GM19395 (cell line): ENCODE measurements at regions not wholly inside any gene's neighbourhood (a gene's known extent, or its start where the extent isn't known, plus 50 kb on each side); places are given as distances from the start of the nearest gene placed in this dataset.

Source experiments
- ATAC-seq: cut with Tn5 transposase; IDR thresholded peaks from one replicate; pipeline ENCODE4 v1.9.1; 2021; ENCODE audit warnings: mild to moderate bottlenecking, moderate library complexity; ENCODE audit not compliant: unreplicated experiment

DNA sequence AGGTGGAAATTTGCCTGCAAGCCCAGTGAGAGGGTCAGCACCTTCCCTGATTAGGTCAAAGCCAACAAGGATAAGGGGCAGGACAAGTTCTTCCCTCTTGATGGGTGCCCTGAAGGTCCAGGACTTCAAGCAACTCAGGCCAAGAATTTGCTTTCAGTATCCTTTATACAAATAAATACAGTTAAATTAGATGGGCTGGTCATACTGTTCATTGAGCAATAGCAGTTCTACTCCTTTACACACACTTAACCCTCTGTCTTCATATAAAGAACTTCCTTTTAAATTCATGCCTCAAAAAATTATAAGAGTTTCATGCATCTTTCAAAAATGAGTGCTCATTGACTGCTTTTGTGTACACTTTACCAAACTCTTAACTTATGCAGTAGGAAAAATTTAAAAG is 392.0 kb downstream of the SPRY1 start:
- ATAC-seq: no peak

DNA sequence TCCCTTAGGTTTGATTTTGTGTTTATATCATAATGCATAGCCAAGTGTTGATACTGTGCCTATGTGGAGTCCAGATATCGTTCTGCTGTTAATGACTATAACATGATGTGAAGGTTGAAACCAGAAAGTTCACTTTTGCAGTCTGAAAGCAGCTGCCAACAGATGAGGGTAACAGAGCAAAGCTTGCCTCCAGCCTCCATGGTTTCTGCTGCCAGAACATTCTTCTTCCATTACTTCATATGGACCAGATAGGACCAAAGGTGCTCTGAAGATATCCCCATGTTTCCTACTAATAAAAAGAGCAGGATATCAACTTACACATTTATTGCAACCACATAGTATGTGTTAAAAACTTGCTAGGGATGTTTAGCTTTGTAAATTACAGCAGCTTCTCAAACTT is 394.1 kb downstream of the SPRY1 start:
- ATAC-seq: no peak

DNA sequence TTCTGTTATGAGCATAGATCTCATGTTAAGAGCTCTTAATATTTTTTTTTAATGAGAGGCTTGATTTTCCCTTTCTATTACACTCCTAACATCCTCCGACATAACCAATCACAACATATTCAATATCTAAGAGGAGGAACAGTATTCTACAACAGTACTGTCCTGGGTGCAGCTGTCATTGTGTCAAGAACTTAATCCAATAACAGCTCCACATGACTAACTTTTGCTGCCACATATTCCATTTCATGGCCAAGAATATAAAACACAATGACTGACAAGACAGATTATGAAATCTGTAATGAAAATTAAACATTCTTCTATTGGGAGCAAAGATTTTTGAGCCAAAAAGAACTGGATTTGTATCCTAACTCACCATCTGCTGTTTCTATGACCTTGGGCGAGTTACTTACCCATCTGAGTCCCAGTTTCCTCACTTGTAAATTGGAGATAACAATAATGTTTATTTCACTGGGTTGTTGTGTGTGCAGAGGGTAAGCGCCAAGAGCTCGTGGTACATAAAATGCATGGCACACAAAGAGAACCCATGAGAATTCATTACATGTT is 405.6 kb downstream of the SPRY1 start:
- ATAC-seq: no peak

DNA sequence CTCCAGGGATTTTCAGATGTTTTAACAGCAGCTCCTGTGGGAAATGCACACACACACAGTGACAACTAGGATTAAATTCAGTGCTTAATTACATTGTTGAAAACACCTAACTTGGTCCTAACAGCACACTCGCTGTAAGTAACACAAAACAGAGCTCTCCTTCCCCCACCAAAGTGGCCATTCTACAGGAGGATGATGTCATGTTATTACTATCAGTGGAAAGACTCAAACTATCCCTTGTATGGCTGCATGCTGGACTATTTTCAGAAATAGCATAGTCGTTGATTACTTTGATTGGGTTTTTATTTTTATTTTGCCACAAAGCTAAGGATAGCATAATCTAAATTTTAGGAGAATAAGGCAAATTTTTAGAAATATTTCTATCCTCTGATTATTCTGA is 406.3 kb downstream of the SPRY1 start:
- ATAC-seq: no peak

DNA sequence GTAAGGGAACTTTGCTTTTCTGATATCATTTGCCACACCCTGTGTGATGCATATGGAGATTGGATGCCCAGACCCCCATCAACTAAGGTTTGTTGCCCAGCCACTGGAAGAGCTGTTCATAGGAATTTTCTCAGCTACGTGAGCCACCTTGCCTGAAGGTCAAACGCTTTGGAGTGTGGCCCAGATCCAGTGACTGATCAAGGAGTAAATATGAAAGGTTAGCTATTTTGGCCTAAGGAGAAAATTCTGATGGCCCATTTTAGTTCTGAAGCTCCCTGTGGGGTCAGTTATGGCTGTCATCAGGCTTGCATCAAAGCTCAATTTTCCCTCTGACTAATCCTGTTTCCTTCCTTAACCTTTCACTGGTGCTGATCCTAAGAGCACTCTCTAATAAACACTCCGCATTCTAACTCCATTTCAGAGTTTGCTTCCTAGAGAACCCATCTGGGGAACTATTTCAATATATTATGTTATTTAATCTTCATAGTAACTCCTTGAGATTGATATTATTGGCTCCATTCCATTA is 407.7 kb downstream of the SPRY1 start:
- ATAC-seq: no peak

DNA sequence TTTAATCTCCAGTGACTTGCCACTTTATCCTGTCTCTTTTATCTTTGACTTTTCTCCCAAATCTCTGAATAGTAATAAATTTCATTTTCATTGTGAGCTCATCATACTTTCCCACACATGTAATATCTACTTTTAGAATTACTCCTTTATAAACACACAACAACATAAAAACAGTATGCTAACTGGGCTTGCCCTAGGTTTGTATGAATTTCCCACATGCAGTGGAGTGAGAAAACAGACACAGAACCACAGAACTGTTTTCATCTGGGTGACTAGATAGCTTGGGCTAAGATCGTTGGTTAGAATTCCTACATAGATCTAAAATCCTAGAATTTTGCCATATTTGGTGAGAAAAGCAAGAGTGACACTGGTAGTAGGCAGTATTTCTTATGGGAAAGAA is 409.5 kb downstream of the SPRY1 start:
- ATAC-seq: no peak

DNA sequence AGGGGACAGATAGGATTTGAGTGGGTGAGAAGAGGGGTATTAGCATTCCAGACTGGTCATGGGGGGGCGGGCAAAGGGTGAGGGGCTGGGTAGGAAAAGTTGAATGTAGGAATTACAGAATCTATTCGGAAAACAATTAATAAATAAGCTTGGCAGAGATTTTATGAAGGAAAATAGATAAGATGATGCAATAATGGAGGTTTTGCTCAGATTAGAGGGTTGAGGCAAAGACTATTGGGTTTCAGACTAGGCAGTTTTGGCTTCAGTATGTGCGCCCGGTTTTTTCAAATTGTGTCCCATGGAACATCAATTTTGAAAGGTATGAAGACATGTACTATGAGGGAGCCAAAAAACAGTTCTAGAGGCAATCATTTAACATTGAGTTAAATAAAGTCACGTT is 410.6 kb downstream of the SPRY1 start:
- no peak for ATAC-seq

DNA sequence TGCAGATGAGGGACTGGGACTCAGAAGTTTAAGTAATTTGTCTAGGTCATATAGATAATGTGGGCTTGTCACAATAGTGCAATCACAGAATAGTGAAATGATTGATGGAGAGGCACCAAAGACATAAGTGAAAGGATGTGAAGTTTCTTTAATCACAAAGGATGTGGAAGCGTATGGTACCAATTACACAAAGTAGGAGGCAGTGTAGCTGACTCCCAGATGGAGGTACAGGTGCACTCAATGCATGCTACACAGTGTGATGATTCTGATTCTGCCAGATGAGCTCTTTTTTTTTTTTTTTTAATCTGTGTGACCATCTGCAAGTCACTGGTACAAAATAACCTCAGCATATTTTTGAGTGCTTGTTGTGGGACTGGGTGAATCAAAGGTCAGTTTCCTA is 411.3 kb downstream of the SPRY1 start:
- no peak for ATAC-seq

DNA sequence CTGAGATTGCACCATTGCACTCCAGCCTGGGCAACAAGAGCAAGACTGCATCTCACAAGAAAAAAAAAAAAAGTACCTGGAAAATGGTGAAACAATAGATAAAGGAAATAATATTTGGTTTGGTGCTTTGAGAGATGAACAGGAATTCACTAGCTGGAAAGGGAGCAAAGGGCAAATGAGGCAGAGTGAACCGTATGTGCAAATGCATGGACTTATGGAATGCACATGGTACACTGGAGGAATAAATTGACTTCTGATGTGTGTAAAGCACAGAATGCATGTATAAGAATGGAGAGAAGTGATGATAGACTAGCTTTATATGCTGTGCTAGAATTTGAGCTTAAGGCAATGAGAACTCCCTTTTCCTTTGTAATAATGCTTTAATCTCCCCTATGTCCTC is 413.3 kb downstream of the SPRY1 start:
- no peak for ATAC-seq

DNA sequence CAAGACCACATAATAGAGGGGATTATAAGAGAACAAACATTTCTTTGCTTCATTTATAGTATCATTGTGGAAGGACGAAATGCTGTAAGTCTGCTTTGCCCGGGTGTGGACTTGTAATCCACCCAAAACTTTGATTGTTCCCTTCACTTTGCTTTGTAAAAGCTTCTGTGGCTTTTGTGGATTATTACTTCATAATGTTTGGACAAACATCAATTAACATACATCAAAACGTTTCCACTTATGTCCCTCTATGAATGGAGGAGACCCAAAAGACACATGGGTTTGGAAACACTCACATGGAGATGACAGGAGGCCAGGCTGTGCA is 415.4 kb downstream of the SPRY1 start:
- peak; percentile 10 for ATAC-seq

DNA sequence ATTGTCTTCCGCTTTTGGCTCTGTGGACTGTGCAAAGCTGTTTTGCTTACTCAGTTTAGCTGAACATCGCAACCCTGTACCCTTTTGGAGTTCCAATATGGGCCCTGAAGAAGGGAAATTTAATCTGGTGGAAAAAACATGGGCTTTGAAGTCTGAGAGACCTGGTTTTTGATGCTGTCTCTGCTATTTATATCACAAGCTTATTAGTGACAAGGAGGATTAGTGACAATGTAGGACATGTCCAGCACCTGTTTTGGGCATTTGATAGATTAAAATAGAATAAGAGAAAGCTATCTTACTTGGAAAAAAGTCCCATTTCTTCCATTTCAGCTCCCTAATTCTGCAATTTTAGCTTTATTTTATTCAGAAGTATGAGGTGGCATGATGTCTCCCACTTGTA is 417.3 kb downstream of the SPRY1 start:
- no peak for ATAC-seq

DNA sequence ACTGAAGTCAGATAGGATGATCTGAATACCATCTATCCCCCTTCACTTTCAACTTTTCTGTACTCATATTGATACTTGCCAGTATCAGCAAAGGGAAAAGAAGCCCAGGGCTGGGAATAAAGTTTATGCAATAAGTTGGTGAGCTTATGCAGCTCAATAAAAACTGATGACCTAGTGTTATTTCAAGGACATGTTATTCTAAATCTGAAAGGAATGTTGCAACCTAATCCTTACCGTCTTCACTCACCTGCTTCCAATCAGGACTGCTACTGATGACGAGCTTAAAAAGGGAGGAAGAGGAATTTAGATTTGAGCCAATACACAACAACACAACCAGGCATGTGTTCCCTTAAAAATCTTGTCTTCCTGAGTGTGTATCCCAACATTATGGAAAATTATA is 419.9 kb downstream of the SPRY1 start:
- no peak for ATAC-seq

DNA sequence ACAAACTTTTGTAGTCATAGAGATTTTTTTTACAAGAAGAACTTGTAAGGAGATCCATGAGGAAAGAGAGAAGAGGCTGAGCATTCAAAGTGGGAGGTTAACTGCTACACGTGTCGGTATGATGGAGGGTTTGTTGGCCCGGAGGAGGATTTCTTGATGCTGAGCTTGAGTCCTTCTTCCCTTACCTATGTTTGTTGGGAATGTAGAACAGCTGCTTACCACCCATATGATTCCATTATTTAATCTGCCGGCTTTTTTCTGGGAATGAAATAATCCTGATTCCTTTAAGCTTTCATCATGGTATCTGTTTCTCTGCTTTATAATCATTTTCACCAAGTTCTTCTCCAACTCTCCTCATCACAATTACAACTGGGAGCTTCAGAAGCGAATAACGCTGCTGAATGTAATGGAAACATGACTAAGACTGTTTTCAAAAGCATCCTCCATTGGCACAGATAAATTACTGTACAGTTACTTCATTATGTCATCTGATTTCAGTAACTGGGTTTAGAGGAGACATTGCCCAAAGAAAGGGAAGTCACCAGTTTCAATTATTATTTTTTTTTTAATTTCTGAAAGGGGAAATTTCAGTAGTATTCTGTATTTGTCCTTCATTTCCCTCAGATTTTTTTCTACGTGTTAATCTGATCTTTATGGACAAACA is 420.6 kb downstream of the SPRY1 start:
- no peak for ATAC-seq

DNA sequence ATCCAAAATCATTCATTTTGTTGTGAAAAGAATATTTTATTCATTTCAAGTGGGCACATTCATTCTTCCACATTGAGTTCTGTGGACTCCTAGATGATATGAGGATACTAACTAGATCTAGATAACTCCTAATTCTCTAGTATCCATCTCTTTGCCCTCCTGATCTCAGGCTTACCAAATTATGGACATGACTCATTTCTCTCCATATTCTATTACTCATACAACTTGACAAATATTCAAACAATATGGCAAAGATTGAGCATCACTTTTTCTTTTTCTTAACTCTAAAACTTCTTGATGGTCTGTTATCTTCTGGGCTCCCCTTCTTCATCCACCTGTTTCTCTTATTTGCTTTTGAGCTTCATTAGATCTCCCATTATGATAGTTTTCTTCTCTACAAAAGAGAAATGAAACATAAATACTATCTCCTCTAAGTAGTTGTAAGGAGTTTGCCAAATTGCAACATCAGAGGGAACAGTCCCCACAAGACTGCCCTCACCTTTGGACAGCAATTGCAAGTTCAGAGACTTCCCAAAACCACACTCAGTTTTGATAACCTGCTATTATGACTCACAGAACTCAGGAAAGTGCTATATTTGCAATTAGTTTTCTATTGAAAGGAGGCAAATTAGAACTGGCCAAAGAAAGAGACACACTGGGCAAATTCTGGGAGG is 422.9 kb downstream of the SPRY1 start:
- no peak for ATAC-seq

DNA sequence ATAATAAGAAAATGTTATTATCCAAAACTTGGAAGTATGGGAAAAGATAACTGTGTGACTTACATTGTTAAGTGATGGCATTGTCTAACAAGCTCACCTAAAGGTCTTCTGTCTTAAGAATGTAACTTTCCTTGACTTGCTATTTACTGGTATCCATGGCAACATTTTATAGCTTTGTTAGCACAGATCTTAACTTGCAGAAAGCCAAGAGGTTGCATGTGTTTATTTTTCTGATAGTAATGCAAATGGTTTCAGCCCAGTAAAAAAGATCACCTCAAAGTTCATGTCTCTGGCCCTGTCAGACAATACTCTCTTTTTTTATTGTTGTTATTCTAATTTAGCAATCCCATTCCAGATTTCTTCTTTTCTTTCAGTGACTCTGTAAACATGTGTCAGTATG is 425.3 kb downstream of the SPRY1 start:
- no peak for ATAC-seq

DNA sequence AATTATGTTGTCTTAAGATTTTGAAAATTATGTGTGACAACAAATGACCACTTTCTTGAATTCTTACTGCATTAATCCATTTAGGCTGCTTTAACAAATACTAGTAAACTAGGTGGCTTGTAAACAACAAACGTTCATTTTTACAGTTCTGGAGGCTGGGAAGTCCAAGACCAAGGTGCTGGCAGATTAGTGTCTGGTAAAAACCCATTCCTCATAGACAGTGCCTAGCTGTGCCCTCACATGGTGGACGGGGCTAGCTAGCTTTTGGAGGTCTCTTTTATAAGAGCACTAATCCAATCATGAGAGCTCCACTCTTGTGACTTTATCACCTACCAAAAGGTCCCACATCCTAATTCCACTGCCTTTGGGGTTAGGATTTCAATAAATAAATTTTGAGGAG is 425.8 kb downstream of the SPRY1 start:
- ATAC-seq: no peak

DNA sequence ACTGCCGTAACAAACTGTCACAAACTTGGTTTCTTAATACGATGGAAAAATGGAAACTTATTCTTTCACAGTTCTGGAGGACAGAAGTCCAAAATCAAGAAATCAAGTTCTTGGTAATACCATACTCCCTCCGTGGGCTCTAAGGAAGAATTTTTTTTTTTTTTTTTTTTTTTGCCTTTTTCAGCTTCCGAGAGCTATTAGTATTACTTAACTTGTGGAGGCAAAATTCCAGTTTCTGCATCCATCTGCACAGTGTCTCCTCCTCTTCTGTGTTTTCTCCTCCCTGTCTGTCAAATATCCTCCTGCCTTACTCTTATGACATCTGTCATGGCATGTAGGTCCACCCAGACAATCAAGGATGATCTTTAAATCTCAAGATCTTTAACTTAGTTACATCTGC is 426.6 kb downstream of the SPRY1 start:
- ATAC-seq: no peak

DNA sequence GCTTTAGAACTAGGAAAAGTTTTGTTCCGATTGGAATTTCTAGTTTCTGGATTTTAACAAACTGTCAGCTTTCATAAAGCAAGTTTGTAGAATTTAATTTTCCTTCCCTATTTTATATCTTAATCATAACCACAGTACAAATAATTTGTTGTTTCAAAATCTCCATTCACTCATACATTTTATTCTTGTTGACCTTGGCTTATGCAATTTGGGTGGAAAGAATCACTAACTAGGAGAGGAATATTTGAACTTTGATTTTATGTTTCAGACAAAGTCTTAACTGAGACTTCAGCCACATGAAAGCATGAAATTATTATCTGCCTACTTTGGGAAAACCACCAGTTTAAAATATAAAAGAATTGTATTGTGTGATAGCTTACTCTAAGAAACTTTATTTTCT is 427.9 kb downstream of the SPRY1 start:
- ATAC-seq: no peak

DNA sequence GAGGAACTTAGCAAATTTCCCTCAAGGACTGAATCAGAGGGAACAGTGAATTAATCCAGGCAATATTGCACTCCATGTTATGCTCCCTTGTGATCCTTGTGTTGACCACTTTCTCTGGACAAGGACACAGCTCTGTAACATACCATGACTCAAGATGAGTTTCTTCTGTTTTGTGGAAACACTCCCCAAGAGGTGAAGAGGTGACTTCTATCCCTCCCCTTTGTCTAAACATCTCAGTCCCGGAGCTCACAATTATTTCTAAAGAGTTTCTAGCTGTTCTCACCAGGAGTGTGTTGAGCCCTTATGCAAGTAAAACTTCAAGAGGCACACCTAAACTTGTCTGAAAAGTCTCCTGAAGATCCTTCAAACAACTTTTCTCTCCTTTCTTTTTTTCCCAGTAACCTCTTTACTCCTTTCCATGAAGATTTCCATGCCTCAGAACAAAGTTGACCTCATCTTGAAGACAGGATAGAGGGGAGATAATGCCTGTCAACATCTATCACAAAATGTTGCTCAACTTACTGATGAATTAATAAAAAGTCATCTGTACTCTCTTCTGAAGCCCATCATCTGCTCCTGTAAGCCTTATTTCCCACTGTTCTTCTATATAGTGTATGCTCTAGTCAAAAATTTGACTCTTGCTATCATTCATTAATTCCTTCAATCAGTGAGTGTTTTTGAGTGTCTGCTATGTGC is 429.1 kb downstream of the SPRY1 start:
- ATAC-seq: no peak

DNA sequence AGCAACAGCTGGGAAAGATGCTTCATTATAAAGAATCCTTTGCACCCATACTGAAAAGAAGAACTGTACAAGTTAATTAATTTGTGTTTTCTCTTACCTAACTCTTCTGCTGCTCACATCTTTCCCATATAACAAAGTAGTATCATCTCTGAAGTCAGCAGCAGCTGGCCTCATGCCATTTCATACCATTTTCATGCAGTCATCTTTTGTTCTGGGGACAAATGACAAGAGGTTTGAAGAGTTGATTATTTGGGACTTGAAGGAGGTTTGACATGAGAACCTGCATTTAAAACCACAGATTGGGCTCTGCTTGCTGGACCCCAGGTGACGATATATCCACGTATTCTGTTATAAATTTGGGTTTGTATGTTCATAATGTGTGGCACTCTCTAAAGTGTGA is 430.3 kb downstream of the SPRY1 start:
- ATAC-seq: no peak

DNA sequence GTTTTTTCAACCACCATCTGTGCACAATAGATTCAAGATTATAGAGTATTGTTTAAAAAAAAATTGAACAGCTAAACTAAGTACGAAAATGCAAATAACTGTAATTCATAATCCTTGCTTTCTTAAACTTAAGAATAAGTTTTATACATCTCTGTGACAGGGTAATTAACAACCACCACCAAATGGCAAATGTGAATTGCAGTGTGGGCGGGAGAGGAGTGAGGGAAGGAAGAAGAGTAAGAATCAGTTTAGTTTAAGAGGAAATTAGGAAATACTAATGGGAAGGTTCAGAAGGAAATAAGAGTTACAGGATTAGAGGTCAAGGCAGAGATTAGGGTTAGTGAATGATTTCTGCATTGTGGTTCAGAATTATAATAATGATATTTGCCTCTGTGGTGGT is 430.9 kb downstream of the SPRY1 start:
- ATAC-seq: no peak

DNA sequence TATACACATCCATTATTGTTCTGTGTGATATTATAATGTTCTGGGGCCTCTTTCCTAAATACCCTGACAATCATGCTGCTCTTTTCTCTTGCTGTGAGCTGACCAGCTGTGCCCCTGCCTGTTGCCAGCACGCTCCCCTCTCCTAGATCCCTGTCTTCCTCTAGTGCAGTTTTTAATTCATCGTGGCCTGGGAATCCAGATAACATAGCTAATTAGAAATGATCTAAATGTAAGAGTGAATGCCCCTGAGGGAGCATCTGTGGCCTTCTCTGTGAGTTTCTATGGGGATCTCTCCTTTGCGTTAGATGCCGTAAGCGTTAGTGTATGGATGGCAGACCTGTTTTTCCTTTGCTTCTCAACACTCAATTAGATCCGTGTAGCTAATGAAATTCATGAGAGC is 434.3 kb downstream of the SPRY1 start:
- no peak for ATAC-seq
